D721Med (cell line): ENCODE measurements at regions not wholly inside any gene's neighbourhood (a gene's known extent, or its start where the extent isn't known, plus 50 kb on each side); places are given as distances from the start of the nearest gene placed in this dataset.

ENCODE experiments used
- DNase-seq: peaks from one replicate; pipeline ENCODE4 v3.0.0; 2011; ENCODE audit warnings: low spot score; ENCODE audit not compliant: insufficient read length
- FAIRE-seq: peaks from 2 replicates; lab custom pipeline; 2011; peaks lifted over from hg19 to GRCh38; lab: Jason Lieb, UNC
- CTCF ChIP-seq: IDR thresholded peaks from 2 replicates; pipeline ENCODE4 v1.5.1; 2012; ENCODE audit warnings: mild to moderate bottlenecking, control low read depth; ENCODE audit not compliant: insufficient read depth; ENCODE audit errors: missing control alignments

GRCh38 chr10:2459713-2460112, 607.6 kb upstream of the PFKP start:
- DNase-seq (no peak), FAIRE-seq (no peak)
- no peak for TF ChIP-seq CTCF

- no peak for FAIRE-seq
- DNase-seq: no peak
- no peak for TF ChIP-seq CTCF
These were observed 610.5 kb upstream of the PFKP start for GRCh38 chr10:2456834-2457233.

GRCh38 chr10:2445370-2445769, 622.0 kb upstream of the PFKP start:
- FAIRE-seq (no peak), DNase-seq (no peak)
- TF ChIP-seq CTCF: no peak

GRCh38 chr10:2439983-2440382, 627.4 kb upstream of the PFKP start:
- FAIRE-seq (no peak), DNase-seq (no peak)
- TF ChIP-seq CTCF: no peak

- no peak for FAIRE-seq
- TF ChIP-seq CTCF: no peak
- no peak for DNase-seq
These were observed 628.3 kb upstream of the PFKP start for GRCh38 chr10:2439000-2439399.

GRCh38 chr10:2438248-2438939, 629.0 kb upstream of the PFKP start:
- FAIRE-seq (no peak), DNase-seq (no peak)
- no peak for TF ChIP-seq CTCF

- DNase-seq (no peak), FAIRE-seq (no peak)
- no peak for TF ChIP-seq CTCF
These were observed 630.4 kb upstream of the PFKP start for GRCh38 chr10:2436933-2437332.
